Amniotic stem cell (primary cell): ENCODE measurements at regions not wholly inside any gene's neighbourhood (a gene's known extent, or its start where the extent isn't known, plus 50 kb on each side); places are given as distances from the start of the nearest gene placed in this dataset.
"Not testable (repeated sequence)": the region's sequence is repeated elsewhere in the genome, so short reads cannot be mapped to it uniquely, and the experiment has no call there.

Source experiments
- DNase-seq: peaks from one replicate; lab custom pipeline; 2025; lab: John Stamatoyannopoulos, UW

DNA sequence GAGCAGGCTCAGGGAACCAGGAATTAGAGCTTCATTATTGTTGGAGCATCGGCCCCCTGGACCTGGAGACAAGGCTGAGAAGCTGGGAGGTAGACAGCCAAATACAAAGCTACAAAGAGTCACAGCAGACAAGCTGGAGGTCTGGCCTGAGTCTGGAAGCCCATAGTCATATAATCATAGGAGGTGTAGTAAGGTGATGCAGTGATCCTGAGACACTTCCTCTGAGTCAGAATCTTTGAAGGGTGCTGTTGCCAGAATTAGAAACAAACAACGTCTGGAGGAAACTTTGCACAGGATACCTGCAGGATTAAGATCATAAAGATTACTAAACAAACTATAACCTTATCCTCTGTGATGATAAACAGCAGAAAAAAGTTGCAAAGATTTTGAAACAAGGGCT, 213.8 kb downstream of the DSC3 start:
- no peak for DNase-seq

DNA sequence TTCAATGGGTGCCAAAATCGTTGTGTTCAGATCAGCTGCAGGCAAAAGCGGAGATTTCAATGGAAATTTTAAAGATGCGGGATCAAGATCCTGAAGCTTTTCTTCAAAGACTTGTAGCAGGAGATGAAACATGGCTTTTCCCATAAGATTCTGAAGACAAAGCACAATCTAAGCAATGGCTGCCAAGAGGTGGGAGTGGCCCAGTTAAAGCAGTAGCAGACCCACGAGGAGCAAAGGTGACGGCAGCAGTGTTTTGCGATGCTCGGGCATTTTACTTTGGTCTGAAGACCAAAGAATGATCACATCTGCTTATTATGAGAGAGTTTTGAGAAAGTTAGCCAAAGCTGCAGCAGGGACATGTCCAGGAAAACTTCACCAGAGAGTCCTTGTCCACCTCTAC, 222.9 kb downstream of the DSC3 start:
- DNase-seq, result no peak

DNA sequence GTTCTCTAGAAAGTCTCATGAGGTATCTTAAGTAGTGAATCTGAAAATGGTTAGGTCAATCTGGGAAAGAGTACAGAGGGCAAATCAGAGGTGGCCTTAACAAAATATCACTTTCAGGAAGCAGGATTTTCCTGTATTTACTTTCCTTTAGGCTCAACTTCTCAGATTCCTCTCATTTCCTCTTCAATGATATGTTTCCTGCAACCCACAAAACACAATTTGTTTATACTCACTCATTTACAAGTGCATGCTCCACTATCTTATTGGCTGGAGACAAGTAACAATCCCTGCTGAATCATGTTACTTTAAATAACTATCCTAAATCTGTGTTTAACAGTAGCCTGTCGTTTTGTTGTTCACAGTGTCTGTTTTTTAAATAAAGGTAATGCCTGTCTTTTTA, 228.1 kb downstream of the DSC3 start:
- DNase-seq, result no peak

DNA sequence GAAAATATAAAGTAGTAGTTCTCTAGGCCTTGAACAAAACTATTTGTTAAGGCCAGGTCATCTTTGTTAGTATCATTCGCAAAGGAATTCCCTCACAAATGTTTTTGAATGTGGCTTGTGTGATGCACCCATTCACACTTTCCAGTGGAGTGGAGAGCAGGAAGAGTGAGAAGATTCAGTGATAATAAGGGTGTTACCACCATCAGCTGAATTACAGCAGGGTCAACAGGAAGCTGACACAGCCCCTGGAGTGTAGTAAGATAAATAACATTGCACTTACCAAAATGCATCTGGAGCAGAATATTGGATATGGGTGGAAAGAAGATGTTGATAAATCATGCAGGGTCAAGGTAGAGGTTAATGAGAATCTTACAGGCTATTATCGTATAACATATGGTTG, 231.0 kb downstream of the DSC3 start:
- no peak for DNase-seq

DNA sequence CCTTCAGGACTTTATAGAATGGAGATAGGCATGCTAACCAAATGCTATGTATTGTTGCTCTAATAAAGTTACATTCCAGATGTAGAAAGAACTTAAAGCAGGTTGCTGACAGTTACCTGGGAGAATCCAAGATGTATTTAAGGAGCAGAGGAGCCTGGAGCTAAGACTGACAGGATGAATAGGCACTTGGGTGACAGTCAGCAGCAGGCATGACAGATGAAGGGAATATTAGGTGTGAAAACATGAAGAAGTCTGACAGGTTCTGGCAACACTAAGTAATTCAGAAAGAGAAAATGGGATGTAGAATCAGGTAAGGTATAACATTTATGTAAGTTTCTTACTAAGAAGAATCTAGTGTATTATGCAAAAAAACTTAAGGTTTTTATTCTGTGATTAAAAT, 232.0 kb downstream of the DSC3 start:
- DNase-seq, result no peak

DNA sequence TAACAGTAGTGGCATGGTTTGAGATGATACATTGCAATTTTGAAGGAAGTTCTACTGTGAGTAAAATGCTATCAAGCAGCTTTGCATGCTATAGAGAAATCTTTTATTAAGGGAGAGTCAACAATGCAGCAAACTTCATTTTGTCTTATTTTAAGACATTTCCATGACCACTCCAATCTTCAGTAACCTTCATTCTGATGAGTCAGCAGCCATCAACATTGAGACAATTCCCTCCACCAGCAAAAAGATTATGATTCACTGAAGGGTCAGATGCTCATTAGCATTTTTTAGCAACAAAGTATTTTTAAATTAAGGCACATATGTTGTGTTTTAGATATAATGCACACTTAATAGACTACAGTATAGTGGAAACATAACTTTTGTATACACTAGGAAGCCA, 235.7 kb downstream of the DSC3 start:
- DNase-seq, result no peak

DNA sequence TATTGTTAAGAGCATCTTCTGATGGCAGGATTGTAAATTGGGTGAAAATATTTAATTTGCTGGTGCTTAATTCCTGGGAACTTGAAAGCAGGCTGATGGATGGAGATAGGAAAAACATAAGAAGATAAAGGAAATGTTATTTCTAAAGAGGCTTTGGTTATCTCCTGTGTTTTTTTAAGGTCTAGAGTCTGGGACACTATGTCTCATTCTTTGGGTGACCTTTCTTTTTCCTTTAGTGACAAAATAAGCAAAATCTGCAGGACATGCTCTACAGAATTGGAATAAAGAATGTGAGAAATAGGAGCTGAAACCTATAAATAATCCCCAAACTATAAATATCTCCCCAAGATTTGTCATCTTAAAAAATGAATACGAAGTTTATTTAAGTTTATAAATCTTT, 241.7 kb downstream of the DSC3 start:
- no peak for DNase-seq

DNA sequence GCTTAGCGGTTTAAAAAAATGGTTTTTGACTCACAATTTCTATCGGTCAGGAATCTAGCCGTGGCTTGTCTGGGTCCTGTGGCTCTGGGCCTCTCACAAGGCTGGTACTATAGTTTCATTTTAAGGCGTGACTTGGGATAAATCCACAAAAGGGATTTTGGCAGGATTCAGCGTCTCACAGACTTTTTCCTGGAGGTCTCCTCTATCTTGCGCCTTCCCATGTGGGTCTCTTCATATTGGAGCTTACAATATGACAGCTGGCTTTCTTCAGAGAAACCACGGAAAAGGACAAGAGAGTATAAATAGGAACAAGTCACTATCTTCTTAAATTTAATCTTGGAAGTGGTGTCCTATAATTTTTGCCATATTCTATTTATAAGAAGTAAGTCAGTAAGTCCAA, 250.5 kb downstream of the DSC3 start:
- no peak for DNase-seq

DNA sequence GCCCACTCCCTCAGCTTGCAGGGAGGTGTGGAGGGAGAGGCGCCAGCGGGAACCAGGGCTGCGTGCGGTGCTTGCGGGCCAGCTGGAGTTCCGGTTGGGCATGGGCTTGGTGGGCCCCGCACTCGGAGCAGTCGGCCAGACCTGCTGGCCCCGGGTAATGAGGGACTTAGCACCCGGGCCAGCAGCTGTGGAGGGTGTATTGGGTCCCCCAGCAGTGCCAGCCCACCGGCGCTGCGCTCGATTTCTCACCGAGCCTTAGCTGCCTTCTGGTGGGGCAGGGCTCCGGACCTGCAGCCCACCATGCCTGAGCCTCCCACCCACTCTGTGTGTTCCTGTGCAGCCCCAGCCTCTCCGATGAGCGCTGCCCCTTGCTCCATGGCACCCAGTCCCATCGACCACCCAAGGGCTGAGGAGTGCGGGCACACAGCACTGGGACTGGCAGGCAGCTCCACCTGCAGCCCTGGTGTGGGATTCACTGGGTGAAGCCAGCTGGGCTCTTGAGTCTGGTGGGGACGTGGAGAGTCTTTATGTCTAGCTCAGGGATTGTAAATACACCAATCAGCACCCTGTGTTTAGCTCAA, 254.0 kb downstream of the DSC3 start:
- not testable (repeated sequence) for DNase-seq

DNA sequence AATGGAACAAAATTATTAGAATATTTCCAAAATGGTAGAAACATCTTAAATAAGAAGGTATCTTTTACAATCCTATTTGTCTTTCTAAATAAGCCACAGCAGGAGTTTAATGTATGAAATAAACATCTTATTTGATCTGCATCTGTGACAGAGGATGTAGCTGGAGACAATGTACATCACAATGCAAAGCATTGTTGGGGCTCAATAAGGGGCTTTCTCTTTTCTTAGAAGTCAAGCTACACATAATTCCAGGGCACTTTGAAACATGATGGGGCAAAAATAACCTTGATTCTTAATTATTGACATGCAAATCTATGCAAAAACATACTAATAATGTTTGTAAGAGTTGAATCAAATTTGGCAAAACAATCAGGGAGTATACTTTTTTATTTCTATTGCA, 255.1 kb downstream of the DSC3 start:
- no peak for DNase-seq

DNA sequence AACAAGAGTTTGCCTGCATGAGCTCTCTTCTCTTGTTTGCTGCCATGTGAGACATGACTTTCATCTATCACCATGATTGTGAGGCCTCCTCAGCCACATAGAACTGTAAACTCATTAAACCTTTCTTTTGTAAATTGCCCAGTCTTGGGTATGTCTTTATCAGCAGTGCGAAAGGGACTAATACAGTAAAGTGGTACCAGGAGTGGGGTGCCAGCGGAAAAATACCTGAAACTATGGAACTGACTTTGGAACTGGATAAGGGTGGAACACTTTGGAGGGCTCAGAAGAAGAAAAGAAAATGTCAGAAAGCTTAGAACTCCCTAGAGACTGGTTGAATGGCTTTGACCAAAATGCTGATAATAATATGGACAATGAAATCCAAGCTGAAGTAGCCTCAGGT, 260.9 kb downstream of the DSC3 start:
- no peak for DNase-seq

DNA sequence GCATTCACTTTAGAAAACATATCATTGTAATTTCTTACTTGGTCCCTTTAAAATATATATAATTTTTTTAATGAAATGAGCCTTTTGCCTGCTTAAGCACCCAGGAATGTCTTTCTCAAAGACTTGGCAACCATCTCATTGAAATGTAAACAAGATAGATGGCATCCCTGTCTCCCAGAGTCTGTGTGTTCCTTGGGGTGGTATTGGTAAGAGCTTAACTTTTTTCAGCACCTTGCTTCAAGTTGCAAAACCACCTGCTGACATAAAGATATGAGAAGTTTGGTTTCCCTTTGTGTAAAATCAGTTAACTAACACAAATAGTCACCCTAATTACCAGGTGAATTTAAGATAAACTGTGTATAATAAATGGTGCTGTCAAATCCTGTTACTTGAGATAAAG, 266.9 kb downstream of the DSC3 start:
- DNase-seq, result no peak

DNA sequence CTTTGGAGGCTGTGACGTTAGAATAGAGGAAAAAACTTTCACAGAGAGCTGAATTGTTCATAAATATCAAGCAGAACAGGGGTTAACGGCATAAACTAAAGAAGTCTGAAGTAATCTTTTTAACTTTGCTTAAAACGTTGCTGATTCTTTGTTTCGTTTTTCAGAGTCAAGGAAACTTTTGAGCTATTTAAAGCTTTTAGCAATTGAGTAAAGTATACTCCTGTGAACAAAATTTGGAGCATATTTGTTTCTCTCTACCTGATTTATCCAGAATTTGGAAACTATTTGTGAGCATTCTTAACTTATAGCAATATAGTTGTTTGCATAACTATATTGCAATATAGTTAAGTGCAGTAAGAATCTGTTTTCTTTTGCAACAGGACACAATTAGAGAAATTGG, 270.4 kb downstream of the DSC3 start:
- not testable (repeated sequence) for DNase-seq

DNA sequence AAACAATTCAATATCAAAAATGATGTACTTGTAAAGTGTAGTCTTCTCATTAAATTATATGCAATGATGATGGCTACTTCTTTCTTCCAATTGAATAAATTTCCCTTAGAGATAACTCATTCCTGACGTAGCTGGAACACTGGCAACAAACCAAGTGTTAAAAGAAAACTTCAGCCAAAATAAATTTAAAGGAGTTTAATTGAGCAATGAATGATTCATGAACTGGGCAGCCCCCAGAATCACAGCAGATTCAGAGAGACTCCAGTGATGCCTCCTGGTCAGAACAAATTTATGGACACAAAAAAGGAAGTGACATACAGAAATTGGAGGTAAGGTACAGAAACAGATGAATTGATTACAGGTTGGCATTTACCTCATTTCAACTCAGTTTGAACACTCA, 276.5 kb downstream of the DSC3 start:
- DNase-seq, result no peak

DNA sequence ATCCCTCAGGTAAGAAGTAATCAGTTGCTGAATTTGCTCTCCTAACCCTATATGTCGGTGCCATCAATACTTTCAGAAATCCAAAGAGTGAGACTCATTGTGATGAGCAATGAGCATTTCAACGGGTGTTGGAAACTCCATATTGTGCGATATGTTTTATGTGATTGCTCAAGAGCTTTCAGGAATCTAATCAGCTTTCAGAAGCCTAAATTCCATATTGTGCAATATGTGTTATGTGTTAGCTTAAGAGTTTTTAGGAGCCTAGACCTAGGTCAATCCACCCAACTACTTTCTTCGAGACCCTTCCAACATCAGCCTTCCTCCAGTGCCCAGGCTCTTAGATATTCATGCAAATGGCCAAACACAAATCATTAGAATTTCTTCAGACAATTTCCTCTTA, 277.3 kb downstream of the DSC3 start:
- no peak for DNase-seq

DNA sequence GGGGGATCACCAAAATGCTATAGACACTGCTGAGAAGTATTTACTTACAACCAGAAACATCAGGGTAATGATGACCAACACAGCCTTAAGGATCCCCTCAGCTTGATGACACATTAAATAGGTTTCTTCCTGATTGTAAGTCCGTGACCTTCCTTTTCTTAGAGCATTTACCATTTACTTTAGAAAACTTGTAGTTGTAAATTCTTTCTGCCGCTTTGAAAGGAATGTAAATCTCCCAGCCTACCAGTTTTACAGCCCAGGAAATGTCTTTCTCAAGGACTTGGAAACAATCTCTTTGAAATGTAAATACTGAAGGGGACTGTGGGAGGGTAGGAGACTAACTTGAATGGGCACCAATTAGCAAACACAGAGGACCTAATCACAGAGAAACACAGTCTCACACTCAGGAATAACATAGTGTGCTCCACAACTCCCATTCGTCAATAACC, 278.6 kb downstream of the DSC3 start:
- no peak for DNase-seq

DNA sequence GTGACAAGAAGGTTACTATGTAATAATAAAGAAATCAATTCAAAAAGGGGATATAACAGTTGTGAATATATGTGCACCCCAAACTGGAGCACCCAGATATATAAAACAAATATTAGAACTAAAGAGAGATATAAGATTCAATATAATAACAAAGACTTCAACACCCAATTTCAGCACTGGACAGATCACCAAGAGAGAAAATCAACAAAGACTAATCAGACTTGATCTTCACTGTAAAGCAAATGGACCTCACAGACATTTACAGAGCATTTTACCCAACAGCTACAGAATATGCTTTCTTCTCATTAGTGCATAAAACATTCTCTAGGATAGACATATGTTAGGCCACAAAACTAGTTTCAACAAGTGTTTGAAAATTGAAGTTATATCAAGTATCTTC, 287.7 kb downstream of the DSC3 start:
- no peak for DNase-seq

DNA sequence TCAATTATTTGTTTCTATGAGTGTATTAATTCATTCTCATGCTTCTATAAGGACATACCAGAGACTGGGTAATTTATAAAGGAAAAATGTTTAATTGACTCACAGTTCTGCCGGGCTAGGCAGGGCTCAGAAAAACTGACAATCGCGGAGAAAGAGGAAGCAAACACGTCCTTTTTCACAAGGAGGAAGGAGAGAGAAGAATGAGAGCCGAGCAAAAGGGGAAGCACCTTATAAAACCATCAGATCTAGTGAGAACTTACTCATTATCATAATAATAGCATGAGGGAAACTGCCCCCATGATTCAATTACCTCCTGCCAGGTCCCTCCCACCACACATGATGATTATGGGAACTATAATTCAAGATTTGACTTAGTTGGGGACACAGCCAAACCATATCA, 294.0 kb downstream of the DSC3 start:
- no peak for DNase-seq

DNA sequence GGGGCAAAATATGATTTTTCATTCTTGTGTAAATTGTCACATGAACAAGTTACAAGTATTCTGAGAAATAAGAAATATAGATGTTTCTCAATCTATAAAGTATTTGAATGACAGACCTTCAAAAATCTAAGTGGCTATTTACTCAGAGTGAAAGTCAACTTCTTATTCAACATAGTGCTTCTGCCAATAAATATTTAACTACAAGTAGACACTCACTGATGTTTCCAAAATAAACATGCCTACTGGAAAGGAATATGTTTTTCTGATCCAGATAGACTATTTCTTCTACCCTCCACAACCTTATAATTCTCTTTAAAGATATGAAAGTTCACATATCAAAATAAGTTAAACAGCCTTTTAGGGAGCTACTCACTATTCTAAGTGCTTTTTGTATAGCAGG, 296.3 kb downstream of the DSC3 start:
- DNase-seq, result no peak

DNA sequence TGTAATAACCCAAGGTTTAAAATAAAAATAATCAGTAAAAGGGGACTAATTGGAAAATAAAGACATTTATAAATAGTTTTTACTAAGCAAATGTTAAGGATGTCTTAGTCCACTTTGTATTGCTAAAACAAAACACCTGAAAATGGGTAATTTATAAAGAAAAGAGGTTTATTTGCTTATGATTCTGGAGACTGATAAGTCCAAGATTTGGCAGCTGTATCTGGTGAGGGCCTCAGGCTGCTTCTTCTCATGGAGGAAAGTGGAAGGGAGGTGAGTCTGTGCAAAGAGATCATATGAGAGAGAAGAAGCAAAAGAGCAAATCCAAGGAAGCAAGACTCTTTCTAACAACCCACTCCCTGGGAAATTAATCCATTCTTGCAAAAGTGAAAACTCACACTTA, 299.5 kb downstream of the DSC3 start:
- DNase-seq, result no peak

DNA sequence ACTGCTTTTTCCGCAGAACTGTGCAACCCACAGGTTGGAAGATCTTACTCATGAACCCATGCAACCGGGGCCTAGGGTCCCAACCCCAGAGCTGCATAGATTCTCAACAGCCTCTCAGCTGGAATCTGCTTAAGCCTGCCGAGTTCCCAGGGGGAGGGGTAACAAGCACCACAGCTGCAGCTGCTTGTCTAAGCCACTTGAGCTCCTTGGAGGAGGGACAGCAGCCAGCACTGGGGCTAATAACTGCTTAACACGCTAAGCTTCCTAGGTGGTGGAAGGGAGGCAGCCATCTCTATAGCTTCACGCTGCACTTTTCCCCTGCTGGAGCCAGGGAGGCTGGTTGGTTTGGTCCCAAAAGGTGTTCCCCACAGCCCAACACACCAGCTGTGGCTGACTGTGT, 311.6 kb downstream of the DSC3 start:
- no peak for DNase-seq

DNA sequence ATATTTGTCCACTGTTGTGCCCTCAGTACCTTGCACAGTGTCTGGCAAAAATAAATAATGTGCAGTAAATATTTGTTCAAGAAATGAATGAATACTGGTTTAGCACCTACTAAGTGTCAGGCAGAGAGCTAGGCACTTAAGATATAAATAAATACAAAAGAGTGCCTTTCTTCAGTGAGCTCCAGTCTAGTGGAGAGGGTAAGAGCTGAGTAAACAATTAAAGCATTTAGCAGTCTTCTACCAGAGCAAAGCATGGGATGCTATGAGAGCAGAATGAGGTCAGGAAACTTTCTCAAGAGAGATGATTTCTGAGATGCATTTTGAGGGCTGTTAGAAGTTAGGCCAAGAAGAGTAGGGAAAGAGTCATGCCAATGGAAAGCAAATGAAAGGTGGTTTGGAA, 314.7 kb downstream of the DSC3 start:
- DNase-seq, result no peak

DNA sequence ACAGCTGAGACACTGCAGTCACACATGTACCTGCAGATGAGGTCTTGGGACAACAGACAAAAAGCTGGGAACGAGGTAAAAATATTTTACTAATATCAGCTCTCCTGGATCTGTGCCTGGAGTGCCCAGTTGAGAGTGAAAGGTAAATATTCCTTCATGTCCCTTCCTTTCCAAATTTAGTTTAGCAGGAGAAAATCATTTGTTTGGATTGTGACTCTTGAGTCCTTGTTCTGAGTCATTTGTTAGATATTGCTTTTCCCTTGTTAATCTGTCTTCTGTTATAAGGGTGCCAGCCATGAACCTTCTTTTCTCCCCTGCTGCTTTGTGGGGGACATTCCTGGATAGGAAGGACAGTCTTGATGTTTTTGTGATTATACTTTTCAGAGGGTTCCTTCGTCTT, 329.2 kb downstream of the DSC3 start:
- no peak for DNase-seq

DNA sequence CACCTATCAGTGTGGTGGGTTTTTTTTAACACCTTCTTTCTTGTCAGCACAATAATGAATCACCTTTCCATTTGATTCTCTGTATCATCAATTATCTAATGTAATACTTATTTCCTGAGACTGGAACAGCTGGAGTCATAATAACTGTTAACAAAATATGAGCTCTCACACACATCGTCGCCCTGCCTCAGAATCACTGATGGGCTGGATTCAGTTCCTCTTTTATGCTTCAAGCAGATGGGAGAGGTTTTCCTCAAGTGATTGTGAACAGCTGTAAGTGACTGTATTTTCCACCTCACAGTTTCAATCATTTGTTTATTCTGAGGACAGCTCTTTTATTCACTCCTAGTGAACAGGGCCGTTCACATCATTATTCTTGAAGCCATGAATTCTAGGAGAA, 330.2 kb downstream of the DSC3 start:
- DNase-seq, result no peak

DNA sequence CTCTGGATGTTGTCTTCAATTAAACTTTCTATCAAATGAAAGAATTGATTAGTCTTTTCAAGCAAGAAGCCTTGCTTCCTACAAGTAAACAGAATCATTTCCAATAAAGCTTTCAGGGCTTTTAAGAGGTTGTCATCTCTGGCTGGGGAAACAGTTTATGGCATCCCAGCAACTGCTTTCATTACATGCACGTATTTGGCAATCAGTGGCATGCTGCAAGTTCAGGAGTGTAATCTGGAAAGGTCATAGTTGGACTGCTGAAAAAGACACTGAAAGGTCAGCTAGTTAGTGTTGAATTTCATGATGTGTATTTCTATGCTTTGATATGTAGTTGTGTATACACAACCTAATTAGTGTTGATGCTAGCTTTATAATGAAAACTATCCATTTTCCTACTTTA, 332.9 kb downstream of the DSC3 start:
- DNase-seq, result no peak
